Kidney (tissue), 13 donors: ENCODE measurements at regions not wholly inside any gene's neighbourhood (a gene's known extent, or its start where the extent isn't known, plus 50 kb on each side); places are given as distances from the start of the nearest gene placed in this dataset.

Experiments
- DNase-seq, 5 donors: peaks; one replicate each; pipeline ENCODE4 v3.0.0-alpha.2; 2013 to 2020
- FAIRE-seq: peaks from 2 replicates; lab custom pipeline; 2012; peaks lifted over from hg19 to GRCh38; lab: Jason Lieb, UNC
- H3K27ac ChIP-seq, 2 donors: one replicate each; pipeline ENCODE4 v1.7.0; 2013; ENCODE audit warnings: low read depth in 2 of 2, low read length in 2 of 2, inconsistent platforms in 1 of 2
- H3K27me3 ChIP-seq: one replicate; pipeline ENCODE4 v1.7.1; 2013; ENCODE audit warnings: low read length, inconsistent platforms; ENCODE audit not compliant: control insufficient read depth, insufficient read depth
- H3K36me3 ChIP-seq, 3 donors: one replicate each; pipeline versions ENCODE4 v1.7.0 to v1.7.1; 2013; ENCODE audit warnings: low read length in 3 of 3, control low read depth in 1 of 3, inconsistent platforms in 1 of 3; ENCODE audit not compliant: insufficient read depth in 3 of 3, control insufficient read depth in 2 of 3
- H3K4me1 ChIP-seq, 3 donors: one replicate each; pipeline versions ENCODE4 v1.7.0 to v1.7.1; 2013; ENCODE audit warnings: low read length in 3 of 3, inconsistent platforms in 1 of 3, low read depth in 1 of 3; ENCODE audit not compliant: control insufficient read depth in 2 of 3, insufficient read depth in 2 of 3
- H3K4me3 ChIP-seq, 3 donors: one replicate each; pipeline versions ENCODE4 v1.7.0 to v1.8.1; 2013; ENCODE audit warnings: low read length in 3 of 3, control low read depth in 1 of 3, inconsistent platforms in 1 of 3
- H3K9ac ChIP-seq, 3 donors: one replicate each; pipeline versions ENCODE4 v1.7.0 to v1.7.1; 2013; ENCODE audit warnings: low read length in 3 of 3, control low read depth in 1 of 3, inconsistent platforms in 1 of 3
- H3K9me3 ChIP-seq, 3 donors: one replicate each; pipeline versions ENCODE4 v1.7.0 to v1.7.1; 2013; ENCODE audit warnings: low read length in 3 of 3, control low read depth in 1 of 3, inconsistent platforms in 1 of 3; ENCODE audit not compliant: control insufficient read depth in 2 of 3, insufficient read depth in 1 of 3
- CTCF ChIP-seq: IDR thresholded peaks from 3 replicates; pipeline ENCODE4 v1.5.1; 2012; ENCODE audit warnings: mild to moderate bottlenecking, moderate library complexity, borderline replicate concordance; ENCODE audit not compliant: insufficient read depth; ENCODE audit errors: extremely low read depth
- intact Hi-C: fragments of 100-400 bp; cut with DNase I; formaldehyde crosslinking; loops from one replicate; pipeline ENCODE4 v1.11.1; 2022
- donor health status: control.
- donor health status: control.
- donor health status: control.
- donor health status: control.
- donor health status: control.
- donor health status: DM: yes; HTN: yes; CAD: no.
- donor health status: Normal renal cell carcinoma (clear cell type).

- intact Hi-C loops, result no loop called here
- Histone ChIP-seq H3K9ac (no peak overlapping the region), H3K27ac (no peak overlapping the region), H3K9me3 (no peaks in the 10 kb centered on the region), H3K4me1 (no peaks in the 10 kb centered on the region), H3K27me3 (no peaks in the 10 kb centered on the region), H3K4me3 (no peak overlapping the region), H3K36me3 (no peaks in the 10 kb centered on the region)
- DNase-seq (no peak), FAIRE-seq (no peak)
- no peak for TF ChIP-seq CTCF
These were observed 134.2 kb downstream of the CDCA7 start for GRCh38 chr2:173488861-173489260.

GRCh38 chr2:173491418-173491817 is 136.7 kb downstream of the CDCA7 start:
- no peak for TF ChIP-seq CTCF
- Histone ChIP-seq H3K27ac (no peak overlapping the region), H3K27me3 (no peaks in the 10 kb centered on the region), H3K36me3 (no peaks in the 10 kb centered on the region), H3K9ac (no peak overlapping the region), H3K4me3 (no peak overlapping the region), H3K4me1 (no peaks in the 10 kb centered on the region), H3K9me3 (no peaks in the 10 kb centered on the region)
- no peak for FAIRE-seq
- intact Hi-C loops, result no loop called here
- DNase-seq, result no peak

GRCh38 chr2:173493874-173494273 is 139.2 kb downstream of the CDCA7 start:
- Histone ChIP-seq H3K27ac (no peak overlapping the region), H3K27me3 (no peaks in the 10 kb centered on the region), H3K9ac (no peak overlapping the region), H3K4me1 (no peaks in the 10 kb centered on the region), H3K36me3 (no peaks in the 10 kb centered on the region), H3K9me3 (peaks cover 0 to 4% (median 0%) of the 10 kb centered on the region in 3 donors), H3K4me3 (no peak overlapping the region)
- intact Hi-C loops, result no loop called here
- DNase-seq (no peak), FAIRE-seq (no peak)
- no peak for TF ChIP-seq CTCF

GRCh38 chr2:173496746-173497145 is 142.1 kb downstream of the CDCA7 start:
- no peak for FAIRE-seq
- H3K27me3 ChIP-seq, result no peaks in the 10 kb centered on the region

More at GRCh38 chr2:173496746-173497145, 142.1 kb downstream of the CDCA7 start:
- no peak for DNase-seq
- Histone ChIP-seq H3K4me3 (no peak overlapping the region), H3K4me1 (no peaks in the 10 kb centered on the region), H3K9me3 (peaks cover 0 to 9% (median 0%) of the 10 kb centered on the region in 3 donors), H3K9ac (no peak overlapping the region), H3K36me3 (no peaks in the 10 kb centered on the region), H3K27ac (no peak overlapping the region)
- intact Hi-C loops, result no loop called here
- TF ChIP-seq CTCF, result no peak
